Vagina (tissue), 2 donors: ENCODE measurements at regions not wholly inside any gene's neighbourhood (a gene's known extent, or its start where the extent isn't known, plus 50 kb on each side); places are given as distances from the start of the nearest gene placed in this dataset.
"Not testable (repeated sequence)": the region's sequence is repeated elsewhere in the genome, so short reads cannot be mapped to it uniquely, and the experiment has no call there.

Source experiments
- DNase-seq, 2 donors: peaks; one replicate each; pipeline ENCODE4 v3.0.0-alpha.2; 2017; ENCODE audit errors: extremely low spot score in 2 of 2
- H3K27ac ChIP-seq: fragments of 200-600 bp; sonication (generic); one replicate; pipeline ENCODE4 v1.5.1; 2019
- H3K27me3 ChIP-seq: fragments of 200-600 bp; sonication (generic); one replicate; pipeline ENCODE4 v1.5.1; 2019
- H3K36me3 ChIP-seq, 2 donors: fragments of 200-600 bp; sonication (generic); one replicate each; pipeline ENCODE4 v1.5.1; 2017 to 2019
- H3K4me1 ChIP-seq: fragments of 200-600 bp; sonication (generic); one replicate; pipeline ENCODE4 v1.5.1; 2019
- H3K4me3 ChIP-seq, 2 donors: fragments of 200-600 bp; sonication (generic); 1 replicate in 1 of 2; 2 replicates in 1 of 2; pipeline ENCODE4 v1.5.1; 2016 to 2019
- H3K9me3 ChIP-seq: fragments of 200-600 bp; sonication (generic); one replicate; pipeline ENCODE4 v1.5.1; 2019
- POLR2A ChIP-seq, 2 donors: fragments of 450-650 bp; IDR thresholded peaks; one replicate each; pipeline ENCODE4 v1.6.1; 2017; ENCODE audit warnings: antibody characterized with exemption in 2 of 2, mild to moderate bottlenecking in 2 of 2, moderate library complexity in 2 of 2
- POLR2AphosphoS5 ChIP-seq, 2 donors: sonication (generic); formaldehyde crosslinking; IDR thresholded peaks; one replicate each; pipeline ENCODE4 v1.9.0; 2017; ENCODE audit warnings: antibody characterized with exemption in 2 of 2, mild to moderate bottlenecking in 2 of 2, low read depth in 1 of 2; ENCODE audit not compliant: insufficient read depth in 1 of 2
- intact Hi-C: fragments of 100-400 bp; cut with DNase I; formaldehyde crosslinking; loops from one replicate; pipeline ENCODE4 v1.15.1; 2023
- TF ChIP-seq, protein P1 (sequence below), 3 experiments: fragments of 450-650 bp in 2 of 3; fragments of 200-600 bp in 1 of 3; sonication (generic) in 1 of 3; IDR thresholded peaks; one replicate each; pipeline ENCODE4 v1.5.1; 2017 to 2019; ENCODE audit warnings: antibody characterized with exemption in 3 of 3, mild to moderate bottlenecking in 2 of 3, moderate library complexity in 2 of 3

DNA sequence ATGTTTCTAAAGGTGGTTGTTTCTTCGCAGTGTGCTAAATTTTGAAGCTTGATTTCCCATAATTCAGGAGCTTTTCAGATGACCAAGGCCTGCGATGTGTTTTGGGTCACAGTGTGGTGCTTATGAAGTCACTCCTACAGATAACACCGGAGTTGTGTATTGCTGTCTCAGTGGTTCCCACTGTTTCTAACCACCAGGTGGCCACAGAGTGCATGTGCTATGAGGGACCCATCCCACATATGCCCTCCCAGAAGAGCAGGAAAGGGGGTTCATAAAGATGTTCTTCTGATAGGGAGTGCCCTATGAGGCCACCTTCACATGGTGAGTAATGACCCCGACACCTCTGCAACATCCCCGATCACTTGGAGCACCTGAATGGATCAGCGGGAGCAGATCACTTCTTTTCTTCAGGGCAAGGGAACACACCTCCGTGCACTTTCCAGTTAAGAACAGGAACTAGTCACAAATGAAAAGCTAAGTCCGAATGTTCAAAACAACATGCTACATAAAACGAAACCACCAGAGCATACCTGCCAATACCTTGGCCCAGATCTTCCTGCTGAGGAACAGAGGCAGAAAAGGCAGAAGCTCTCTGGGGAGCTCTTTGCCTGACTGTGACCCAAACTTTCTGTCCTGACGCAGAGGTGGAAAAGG, 262.1 kb downstream of the FAM72C start:
- H3K27me3 ChIP-seq, H3K9me3 ChIP-seq, DNase-seq, H3K36me3 ChIP-seq, H3K4me1 ChIP-seq, H3K27ac ChIP-seq, H3K4me3 ChIP-seq, intact Hi-C loops: not testable (repeated sequence)
- TF ChIP-seq, protein P1, sequence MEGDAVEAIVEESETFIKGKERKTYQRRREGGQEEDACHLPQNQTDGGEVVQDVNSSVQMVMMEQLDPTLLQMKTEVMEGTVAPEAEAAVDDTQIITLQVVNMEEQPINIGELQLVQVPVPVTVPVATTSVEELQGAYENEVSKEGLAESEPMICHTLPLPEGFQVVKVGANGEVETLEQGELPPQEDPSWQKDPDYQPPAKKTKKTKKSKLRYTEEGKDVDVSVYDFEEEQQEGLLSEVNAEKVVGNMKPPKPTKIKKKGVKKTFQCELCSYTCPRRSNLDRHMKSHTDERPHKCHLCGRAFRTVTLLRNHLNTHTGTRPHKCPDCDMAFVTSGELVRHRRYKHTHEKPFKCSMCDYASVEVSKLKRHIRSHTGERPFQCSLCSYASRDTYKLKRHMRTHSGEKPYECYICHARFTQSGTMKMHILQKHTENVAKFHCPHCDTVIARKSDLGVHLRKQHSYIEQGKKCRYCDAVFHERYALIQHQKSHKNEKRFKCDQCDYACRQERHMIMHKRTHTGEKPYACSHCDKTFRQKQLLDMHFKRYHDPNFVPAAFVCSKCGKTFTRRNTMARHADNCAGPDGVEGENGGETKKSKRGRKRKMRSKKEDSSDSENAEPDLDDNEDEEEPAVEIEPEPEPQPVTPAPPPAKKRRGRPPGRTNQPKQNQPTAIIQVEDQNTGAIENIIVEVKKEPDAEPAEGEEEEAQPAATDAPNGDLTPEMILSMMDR (IDR thresholded peaks at IDR 0.05), result peak in 1 of 3 experiments; percentile 10

DNA sequence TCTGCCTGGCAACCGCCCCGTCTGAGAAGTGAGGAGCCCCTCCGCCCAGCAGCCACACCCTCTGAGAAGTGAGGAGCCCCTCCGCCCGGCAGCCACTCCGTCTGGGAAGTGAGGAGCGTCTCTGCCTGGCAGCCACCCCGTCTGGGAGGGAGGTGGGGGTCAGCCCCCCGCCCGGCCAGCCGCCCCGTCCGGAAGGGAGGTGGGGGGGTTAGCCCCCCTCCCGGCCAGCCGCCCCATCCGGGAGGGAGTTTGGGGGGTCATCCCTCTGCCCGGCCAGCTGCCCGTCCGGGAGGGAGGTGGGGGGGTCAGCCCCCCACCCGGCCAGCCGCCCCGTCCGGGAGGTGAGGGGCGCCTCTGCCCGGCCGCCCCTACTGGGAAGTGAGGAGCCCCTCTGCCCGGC, 269.0 kb downstream of the FAM72C start:
- H3K4me3 ChIP-seq, H3K27ac ChIP-seq, H3K4me1 ChIP-seq, intact Hi-C loops, DNase-seq, H3K9me3 ChIP-seq, H3K27me3 ChIP-seq, H3K36me3 ChIP-seq: not testable (repeated sequence)

DNA sequence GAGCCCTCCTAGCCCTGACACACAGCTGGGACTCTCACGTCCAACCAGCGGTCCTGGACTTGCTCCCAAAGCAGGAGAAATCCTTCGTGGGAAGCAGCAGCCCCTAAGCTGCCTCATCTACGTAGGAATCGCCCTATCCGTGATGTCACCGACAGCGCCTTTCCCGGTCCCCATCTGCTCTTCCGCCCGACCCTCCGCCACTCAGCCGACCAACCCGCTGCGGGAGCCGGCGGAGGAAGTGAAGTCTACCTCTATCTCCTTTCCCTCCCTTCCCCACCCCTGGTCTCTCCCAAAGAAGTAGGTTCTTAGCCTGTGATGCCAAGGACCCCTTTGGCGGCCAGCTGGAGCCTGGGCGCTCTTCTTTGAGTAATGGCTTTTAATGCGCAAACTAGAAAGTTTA, 272.1 kb downstream of the FAM72C start:
- Histone ChIP-seq H3K27me3 (no peaks in the 10 kb centered on the region), H3K36me3 (no peaks in the 10 kb centered on the region), H3K9me3 (no peaks in the 10 kb centered on the region), H3K4me1 (no peaks in the 10 kb centered on the region), H3K27ac (no peak overlapping the region), H3K4me3 (no peak overlapping the region)
- intact Hi-C loops, result no loop called here
- no peak for DNase-seq
- TF ChIP-seq POLR2A (IDR thresholded peaks at IDR 0.05), result no peak
- TF ChIP-seq, protein P1 (IDR thresholded peaks at IDR 0.05), result no peak
- no peak for TF ChIP-seq POLR2AphosphoS5 (IDR thresholded peaks at IDR 0.05; ENCODE audit: insufficient read depth in 1 of 2, low read depth in 1 of 2)

DNA sequence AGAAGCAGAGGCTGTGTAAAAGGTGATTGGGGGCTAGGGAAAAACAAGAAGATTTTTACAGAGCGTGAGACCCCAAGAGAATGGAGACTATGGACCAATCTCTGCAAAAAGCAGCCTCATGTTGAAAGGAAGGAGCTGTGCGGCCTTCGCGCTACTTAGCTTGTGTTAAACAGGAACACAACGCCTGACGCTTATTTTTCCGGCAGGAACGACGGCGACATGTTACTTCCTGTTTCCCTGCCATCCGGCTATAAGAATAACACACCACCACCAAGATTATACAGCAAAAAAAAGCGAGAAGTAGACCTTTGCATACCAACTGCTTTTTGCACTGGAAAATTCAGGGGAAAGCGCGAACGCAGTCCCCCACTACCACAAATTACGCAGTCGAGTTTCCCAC, 272.7 kb downstream of the FAM72C start:
- no peak overlapping the region for H3K27ac ChIP-seq
- H3K4me1 ChIP-seq, result no peaks in the 10 kb centered on the region
- H3K9me3 ChIP-seq, result no peaks in the 10 kb centered on the region
- no peaks in the 10 kb centered on the region for H3K36me3 ChIP-seq
- H3K4me3 ChIP-seq, result no peak overlapping the region
- no peak for DNase-seq
- intact Hi-C loops, result no loop called here
- TF ChIP-seq, protein P1 (IDR thresholded peaks at IDR 0.05), result no peak
- TF ChIP-seq POLR2AphosphoS5 (IDR thresholded peaks at IDR 0.05; ENCODE audit: insufficient read depth in 1 of 2, low read depth in 1 of 2) (no peak), POLR2A (IDR thresholded peaks at IDR 0.05) (no peak)
- no peaks in the 10 kb centered on the region for H3K27me3 ChIP-seq

DNA sequence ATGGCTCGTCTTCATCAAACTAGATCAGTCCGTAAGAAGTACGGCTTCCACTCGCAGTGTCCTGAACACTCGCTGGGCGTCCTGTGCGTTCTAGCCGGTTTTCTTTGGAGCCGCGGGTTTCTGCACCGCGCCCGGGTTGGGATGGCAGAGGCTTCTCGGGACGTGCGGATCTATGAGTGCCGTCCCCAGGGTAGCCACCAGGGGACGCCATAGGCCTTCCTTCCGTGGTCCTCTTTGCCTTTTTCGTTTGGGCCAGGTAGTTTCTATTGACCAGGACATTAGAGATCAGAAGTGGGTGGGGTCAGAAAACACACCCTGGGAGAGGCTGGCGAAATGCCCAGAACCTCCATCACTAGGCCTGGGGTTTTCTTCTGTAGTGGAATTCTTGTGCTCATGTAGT, 273.8 kb downstream of the FAM72C start:
- no peaks in the 10 kb centered on the region for H3K36me3 ChIP-seq
- H3K4me1 ChIP-seq, result no peaks in the 10 kb centered on the region
- no peaks in the 10 kb centered on the region for H3K9me3 ChIP-seq
- TF ChIP-seq POLR2AphosphoS5 (IDR thresholded peaks at IDR 0.05; ENCODE audit: insufficient read depth in 1 of 2, low read depth in 1 of 2), result no peak
- no peak for TF ChIP-seq POLR2A (IDR thresholded peaks at IDR 0.05)
- TF ChIP-seq, protein P1 (IDR thresholded peaks at IDR 0.05), result no peak
- H3K4me3 ChIP-seq, result no peak overlapping the region
- no peak for DNase-seq
- H3K27me3 ChIP-seq, result no peaks in the 10 kb centered on the region
- intact Hi-C loops, result no loop called here
- no peak overlapping the region for H3K27ac ChIP-seq
